NCI-H1092 treated with DMSO at 0.1 percent for 48 hours (cell line): ENCODE measurements at regions not wholly inside any gene's neighbourhood (a gene's known extent, or its start where the extent isn't known, plus 50 kb on each side); places are given as distances from the start of the nearest gene placed in this dataset.

Experiments used
- DNase-seq: peaks from one replicate; lab custom pipeline; 2025; lab: John Stamatoyannopoulos, UW

DNA sequence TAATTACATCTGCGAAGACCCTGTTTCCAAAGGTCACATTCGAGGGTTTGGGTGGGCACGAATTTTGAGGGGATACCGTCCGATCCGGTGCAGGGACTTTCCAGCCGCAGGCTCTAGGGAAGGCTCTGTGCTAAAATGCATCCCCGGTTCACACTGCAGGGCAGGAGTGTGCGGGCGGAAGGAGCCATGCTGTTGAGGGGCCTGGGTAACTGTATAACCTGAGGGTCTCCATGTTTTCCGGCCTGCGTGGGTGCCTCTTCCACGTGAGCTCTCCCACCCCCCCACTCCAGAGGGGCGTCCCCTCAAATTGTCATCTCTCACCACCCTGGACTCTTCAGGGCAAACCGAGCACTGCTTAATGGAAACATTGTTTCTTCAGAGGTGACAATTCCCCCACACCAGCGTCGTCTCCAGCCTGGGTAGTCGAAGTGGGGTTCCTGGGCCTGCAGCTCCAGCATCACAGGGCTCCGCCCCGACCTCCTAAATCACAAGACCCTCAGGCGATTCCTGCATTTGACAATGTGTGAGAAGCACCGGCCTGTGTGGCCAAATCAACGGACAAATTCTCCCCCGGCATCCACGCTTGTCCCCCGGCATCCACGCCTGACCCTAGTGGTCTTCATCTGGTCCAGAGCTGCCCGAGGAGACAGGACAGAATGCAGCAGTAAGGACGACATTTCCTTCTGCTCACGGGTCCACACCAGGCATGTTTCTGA, 51.2 kb downstream of the FOXL3 start:
- no peak for DNase-seq

DNA sequence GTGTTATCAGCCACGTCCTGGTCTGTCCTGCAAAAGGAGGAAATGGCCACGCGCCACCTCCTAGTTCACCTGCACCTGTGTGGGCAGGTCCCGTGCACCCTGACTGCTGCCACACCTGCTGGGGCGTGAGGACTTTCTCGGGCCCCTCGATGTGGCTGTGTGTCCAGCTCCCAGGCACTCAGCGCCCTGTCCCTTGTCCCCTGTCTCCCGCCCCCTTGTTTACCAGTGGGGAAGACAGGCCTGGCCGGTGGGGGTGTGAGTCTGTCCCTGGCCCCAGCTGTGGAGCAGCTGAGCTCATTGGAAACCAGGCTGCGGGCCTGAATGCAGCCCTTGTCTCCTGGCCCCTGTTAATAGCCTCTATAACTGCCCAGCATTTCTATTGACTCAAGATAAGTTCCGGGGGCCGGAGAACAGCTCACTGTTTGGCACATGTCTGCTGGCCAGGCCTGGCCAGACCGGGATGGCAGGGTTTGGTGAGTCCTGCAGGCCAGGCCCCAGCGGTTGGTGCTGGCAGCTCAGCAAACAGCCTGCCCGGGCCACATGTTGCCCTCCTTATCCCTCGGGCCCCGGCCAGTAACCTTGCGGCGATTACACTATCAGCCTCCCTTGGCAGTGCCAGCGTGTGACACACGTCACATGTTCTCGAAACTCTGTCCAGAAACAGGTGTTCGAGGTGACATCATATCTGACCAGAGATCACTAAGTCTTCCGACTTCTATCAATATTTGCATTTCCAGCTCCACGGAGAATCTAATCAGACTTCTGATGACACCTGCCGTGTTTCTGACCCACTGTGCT, 52.1 kb downstream of the FOXL3 start:
- DNase-seq, result no peak

DNA sequence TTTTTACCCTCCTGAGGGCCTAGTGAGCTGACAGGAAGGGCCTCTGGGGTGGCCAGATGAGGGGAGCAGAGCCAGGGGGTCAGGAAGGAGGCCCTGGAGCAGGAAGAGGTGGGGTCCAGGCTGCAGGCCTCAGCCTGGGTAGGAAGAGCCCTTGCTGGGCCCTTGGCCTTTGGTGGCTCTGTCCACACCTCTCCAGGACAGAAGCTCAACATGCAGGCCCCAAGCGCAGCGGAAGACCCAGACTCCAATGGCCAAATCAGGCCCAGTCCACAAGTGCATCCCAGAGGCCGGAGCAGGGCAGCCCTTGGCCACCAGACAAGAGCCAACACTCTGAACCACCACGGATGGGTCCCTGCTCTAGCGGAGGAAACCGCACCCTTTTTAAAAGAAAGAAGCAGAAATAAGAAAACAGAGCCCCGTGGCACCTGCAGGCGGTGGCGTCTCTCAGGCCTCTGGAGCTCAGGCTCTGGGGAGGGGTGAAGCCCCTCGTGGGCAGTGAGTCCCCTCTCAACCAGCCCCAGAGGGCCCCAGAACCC, 52.8 kb downstream of the FOXL3 start:
- no peak for DNase-seq

DNA sequence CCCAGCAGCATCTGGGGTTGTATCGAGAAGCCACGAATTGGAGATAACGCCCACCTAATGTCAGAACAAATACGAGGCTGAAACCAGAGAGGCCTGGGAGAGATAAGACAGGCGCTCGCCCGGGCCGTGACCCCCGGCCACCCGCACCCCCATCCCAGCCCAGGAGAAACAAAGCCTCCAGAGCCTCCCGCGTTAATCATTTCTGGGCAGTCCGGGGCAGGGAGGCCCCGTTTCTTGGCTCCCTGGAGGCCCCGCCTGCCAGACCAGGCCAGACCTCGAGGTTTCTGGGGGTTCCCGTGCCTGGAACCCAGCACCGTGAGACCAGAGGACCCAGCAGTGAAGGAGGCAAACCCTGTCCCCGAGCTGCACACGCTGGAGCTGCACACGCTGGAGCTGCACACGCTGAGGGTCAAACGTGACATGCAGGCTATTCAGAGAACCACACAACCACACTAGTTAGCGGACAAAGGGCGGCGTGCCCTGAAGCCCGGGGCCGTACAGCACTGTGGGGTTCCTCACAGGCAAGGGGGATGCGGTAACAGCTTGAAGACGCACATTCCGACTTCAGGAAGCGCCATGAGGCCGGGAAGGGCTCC, 53.4 kb downstream of the FOXL3 start:
- no peak for DNase-seq

DNA sequence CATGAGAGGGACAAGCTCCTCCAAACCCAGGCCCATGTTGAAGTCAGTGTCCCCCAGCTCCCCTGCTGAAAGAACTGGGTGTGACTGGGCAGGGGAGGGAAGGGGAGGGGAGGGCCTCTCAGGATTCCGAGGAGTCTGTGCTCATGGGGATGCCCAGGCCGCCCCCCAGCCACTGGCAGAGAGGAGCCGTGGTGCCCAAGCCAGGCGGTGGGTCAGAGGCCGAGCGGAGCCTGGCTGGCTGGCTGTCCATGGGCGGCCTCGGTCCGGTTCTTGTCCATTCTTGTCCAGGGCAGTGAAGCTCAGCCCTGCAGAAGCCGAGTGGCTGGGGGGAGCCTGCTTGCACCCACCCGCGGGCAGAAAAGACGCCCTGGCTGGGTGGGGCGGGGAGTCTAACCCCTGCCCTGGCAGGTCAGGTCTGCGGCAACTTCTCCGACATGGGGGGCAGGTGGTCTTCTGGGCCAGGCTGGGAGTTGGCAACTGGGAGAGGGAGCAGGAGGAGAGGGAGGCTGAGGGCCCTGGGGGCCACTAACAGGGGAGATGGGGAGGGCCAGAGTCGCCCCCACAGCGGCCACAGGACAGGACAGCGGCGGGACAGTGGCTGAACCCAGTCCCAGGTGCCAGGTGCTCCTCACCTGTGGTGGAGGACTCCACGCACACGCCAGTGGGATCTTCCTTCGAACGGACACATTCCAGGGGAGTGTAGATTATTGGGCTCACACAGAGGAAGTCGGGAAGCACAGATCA, 54.1 kb downstream of the FOXL3 start:
- DNase-seq, result no peak

DNA sequence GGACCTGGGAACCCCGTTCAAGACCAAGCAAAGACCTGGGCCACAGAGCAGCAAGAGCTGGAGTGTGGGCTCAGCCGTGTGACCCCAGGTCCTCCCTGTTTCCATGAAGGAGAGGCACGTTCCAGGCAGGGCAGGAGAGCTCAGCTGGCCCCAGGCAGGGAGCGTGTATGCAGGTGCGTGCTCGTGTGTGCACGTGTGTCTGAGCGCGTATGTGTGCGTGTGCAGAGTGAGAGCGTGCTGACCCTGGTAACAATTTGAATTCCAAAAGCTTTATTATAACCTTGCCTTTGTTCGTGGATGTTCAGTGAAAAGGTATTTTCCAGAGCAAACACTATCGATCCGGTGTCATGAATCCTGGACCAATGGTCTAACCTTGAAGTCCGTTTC, 54.6 kb downstream of the FOXL3 start:
- no peak for DNase-seq

DNA sequence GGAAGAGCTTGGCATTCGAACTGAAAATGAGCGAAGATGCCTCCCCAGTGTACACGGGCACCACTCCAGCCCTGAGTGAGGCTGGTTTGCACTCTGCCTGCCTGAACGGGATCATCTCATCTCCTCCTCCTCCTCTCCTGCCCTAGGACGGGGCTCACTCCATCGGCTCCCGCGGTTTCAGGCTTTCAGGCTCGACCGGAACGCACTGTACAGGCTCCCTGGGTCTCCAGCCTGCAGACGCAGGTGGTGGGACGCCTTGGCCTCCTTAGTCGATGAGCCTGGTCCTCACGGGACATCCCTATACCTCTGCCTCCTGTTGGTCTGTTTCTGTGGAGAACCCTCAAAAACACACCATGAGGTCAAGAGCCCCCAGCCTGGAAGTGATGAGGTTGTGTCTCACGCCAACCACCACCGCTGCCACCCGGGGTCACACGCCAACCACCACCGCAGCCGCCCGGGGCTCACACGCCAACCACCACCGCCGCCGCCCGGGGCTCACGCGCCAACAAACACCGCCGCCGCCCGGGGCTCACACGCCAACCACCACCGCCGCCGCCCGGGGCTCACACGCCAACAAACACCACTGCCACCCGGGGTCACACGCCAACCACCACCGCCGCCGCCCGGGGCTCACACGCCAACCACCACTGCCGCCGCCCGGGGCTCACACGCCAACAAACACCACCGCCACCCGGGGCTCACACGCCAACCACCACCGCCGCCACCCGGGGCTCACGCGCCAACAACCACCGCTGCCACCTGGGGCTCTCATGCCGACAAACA, 56.3 kb downstream of the FOXL3 start:
- no peak for DNase-seq

DNA sequence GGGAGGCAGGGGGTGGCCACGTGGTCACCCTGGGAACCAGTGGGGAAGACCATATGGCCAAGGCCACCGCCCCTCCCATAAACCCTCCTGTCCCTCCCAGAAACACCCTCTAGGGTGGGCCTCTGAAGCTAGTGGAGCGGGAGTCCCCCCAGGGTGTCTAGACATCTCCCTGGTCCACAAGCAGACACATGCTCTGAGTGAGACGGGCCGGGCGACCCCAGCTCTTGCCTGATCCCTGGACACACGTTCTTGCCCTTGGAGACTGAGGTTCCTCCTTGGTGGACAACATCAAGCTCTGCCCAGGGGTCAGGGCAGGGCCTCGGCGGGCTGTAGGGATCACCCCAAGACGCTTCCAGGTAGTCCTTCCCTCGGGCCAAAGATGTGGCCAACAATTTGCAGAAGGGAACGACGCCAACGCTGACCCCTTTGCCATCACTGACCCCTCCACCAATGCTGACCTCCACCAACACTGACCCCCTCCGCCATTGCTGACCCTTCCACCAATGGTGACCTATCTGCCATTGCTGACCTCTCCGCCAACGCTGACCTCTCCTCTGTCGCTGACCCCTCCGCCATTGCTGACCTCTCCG, 57.1 kb downstream of the FOXL3 start:
- DNase-seq, result no peak

DNA sequence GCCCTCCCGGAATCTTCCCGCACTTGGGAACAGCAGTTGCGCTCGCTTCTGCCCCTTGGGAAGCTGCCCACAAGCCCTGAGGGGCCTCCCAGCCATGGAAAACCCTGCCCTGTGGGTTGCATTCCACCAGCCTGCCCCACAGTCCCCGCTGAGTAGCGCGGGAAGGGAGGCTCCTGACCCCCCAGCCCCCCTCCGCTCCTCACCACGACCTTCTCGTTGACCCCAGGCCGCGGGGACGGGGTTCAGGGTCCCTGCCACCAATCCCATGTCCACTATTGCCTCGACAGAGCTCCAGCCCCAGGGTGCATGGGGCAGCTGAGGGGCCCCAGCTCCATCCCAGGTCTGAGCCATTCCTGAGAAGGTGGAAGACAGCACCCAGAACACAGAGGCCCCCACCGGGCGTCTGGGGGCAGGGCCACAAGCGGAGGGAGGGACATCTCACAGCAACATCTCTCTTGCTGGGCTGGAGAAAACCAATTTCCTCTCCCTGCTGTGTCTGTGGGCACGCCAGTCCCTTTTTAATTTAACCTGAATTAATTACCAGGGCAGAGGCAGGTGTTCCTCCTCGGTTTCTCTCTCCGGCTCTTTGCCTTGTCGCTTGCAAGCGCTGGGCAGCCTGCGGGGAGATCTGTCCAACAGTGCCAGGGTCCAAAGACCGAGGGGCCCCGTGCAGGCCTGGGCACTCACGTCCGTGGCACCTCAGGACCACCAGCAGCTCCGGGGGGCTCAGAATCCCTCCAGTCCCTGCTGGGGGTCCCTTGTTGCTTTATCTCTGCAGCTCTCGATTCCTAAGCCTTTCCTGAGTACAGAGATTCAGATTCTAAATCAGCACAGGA, 57.9 kb downstream of the FOXL3 start:
- no peak for DNase-seq

DNA sequence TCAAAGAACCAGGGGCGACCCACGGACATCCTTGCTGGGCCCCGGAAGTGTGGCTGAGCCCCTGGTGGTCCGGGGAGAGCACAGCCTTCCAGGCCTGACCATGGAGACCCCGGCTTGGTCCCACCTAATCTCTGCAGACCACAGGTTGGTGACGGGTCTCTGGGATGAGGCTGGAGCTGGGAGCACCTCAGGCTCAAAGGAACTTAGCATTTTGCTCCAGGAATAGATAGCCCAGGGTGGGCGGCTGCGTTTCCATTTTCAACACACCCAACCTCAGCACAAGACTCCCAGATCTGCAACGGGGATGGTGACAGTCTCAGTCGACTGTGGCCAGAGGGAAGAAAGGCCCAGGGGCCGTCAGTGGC, 58.5 kb downstream of the FOXL3 start:
- DNase-seq, result no peak

DNA sequence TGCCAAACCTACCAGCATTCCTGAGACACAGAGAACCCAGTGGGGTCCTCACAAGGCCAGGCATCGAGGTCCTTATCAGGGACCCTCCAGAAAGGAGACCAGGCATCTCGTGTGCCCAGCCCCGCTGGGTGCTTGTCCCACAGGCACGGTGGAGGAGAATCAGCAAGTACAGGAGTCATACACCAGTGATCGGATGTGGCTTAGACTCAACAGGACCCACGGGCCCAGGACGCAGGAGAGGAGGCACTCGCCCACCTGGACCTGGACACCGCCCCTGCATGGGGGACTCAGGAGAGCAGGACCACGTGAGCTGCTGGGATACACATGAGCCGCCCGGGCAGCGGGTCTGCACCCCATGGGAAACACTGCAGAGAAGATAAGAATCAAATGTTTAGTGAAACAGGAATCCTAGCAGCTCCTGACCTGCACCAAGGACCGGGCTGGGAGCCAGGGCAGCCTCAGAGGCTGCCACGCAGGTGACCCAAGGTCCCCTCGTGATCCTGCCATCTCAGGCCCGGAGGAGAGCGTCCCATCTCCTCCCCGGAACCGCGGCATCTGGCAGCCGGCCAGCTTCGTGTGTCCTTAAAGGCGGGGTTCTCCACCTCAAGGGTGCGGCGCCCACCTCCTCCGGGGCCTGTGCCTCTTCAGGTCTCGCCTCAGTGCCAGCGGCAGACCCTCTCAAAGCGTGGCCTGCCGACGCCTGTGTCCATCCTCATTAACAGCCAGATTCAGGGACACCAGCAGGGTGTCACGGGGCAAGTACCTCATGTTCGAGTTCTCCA, 59.2 kb downstream of the FOXL3 start:
- DNase-seq, result no peak

DNA sequence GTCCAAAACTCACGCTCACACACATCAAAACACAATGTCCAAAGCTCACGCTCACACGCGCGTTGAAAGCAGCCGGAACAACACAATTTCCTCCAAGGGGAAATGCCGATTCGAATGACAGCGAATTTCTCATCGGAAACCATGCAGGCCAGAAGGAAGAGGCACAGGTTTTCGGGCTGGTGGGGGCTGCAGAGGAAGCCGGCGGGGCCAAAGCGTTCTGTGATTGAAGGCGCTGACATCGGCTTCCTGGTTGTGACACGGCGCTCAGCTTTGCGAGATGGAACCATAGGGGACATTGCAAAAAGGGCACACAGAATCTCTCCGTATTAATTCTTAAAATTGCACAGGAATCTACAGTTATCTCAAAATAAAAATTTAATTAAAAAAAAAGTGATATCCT, 61.3 kb downstream of the FOXL3 start:
- DNase-seq, result no peak

DNA sequence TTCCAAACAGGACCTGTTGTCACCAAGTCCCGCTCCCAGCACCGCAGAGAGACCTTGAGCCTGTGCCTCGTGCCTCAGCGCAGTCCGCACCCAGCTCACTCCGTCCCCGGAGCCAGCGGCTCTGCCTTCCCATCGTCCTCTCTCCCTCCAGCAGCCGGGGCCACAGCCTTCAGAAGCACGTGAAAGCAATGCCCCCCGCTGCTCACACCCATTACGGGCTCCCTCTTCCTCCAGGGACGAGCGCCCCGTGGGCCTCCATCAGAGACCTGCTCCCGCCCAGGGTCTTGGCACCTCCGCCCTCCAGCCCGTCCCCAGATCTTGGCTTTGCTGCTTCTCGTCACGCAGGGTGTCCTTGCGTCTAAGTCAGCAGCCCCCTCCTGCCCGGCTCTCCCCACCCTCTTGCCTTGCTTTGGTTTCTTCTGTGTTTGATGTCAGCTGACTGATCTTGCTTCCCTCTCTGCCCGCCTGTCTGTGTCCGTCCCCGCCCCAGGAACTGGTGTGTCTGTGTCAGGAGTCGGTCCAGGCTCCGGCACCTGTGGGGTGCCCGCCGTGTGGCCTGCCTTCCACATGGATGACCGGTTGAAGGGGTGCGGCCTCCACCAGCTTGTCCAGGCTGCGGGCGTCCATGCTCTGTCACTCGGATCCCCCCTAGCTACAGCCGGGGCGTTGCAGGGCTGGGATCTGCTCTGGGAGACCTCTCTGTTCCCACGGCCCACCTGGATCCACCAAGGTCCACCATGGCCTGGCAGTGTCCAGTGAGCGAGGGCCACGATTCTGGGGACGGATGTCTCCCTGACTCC, 61.9 kb downstream of the FOXL3 start:
- DNase-seq, result no peak

DNA sequence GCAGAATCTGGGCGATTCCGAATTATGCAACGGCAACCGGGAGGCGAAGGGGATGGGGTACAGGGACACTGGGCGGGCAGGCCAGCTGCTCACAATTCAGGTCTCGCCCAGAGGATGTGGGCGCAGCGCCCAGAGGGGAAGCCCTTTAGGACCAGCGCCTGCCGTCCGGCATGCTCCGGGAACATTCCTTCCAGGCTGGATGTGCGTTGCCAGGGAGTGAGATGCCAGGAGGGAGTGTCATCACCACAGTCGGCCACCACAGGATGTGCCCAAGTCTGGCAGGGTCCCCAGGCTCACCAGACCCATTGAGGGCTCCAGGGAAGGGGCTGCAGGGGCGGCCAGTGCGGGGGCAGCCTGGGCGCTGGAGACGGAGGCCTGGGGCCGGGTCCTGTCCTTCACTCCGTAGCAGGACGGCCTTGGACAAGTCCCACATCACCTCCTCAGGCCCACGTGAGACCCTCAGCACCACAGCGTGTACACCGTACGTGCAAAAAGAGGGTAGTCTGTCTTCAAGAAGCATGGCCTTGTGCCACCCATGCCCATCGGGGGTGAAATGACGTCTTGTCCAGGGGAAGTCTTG, 63.9 kb downstream of the FOXL3 start:
- no peak for DNase-seq

DNA sequence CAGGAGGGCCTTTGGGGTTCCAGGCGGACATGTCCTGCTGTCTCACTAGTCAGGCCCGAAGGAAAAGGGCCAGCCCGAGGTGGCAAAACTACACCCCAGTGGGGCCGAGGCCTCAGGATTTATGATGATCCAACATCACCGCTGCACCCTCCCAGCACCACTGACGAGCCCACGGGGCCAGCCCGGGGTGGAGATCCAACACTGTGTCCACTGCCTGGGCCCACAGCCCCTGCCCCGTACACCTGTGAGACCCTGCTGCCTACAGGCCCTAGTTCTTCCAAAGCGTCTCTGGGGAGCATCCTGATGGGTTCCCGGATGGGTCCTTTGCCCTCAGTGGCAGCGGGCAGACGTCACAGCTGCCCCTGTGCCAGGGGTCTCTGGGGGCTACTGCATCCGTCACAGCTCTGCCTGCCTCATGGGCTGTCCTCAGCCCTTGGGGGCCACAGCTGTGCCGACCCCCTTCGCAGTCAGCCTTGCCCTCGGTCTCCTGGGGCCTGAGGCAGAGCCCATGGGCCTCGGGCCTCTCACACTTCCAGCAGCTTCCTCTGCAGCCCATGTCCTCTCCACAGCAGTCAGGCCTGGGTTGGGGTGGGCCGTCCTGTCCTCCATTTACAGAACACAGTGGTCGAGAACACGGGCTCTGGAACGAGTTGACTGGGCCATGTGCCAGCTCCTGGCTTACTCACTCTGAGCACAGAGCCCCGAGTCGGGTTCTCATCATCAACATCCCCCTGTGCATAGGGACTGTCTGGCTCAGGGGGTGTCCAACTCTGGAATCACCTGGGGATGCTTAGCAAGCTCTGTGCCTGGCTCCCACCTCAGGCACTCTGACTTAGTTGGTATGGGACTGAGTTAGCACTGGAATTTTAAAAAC, 64.9 kb downstream of the FOXL3 start:
- DNase-seq, result no peak

DNA sequence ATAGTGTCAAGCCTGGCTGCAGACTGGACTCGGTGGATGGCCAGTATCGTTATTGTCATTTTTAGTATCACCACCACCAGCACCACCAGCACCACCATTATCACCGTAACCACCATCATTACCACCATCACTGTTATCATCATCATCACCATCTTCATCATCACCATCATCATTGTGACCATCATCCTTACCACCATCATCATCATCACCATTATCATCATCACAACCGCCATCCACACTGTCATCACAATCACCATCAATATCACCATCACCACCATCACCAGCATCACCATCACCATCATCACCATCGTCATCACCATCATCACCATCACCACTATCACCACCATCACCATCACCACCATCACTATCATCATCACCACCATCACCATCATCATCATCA, 65.6 kb downstream of the FOXL3 start:
- DNase-seq, result no peak

DNA sequence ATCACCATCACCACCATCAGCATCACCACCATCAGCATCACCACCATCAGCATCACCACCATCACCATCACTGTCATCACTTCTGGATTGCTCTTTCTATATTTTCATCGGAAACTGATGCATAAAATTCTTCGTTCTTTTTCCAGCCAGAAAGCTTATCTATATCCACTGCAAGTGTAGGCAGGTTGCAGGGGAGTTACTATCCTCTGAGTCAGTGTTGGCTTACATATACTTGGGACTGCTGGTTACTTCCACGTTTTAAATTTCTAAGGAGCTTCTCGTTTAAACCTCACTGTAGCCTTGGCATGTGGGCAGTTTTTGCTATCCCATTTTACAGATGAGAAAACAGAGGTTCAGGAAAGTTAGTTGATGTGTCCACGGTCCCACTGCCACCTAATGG, 66.1 kb downstream of the FOXL3 start:
- no peak for DNase-seq
